DMS53 treated with DMSO at 0.1 percent for 48 hours (cell line): ENCODE measurements at regions not wholly inside any gene's neighbourhood (a gene's known extent, or its start where the extent isn't known, plus 50 kb on each side); places are given as distances from the start of the nearest gene placed in this dataset.

ENCODE experiments used
- DNase-seq: peaks from one replicate; lab custom pipeline; 2025; ENCODE audit not compliant: unreplicated experiment; lab: John Stamatoyannopoulos, UW

GRCh38 chr21:43364261-43364510, 62.7 kb downstream of the SIK1 start:
- no peak for DNase-seq

DNA sequence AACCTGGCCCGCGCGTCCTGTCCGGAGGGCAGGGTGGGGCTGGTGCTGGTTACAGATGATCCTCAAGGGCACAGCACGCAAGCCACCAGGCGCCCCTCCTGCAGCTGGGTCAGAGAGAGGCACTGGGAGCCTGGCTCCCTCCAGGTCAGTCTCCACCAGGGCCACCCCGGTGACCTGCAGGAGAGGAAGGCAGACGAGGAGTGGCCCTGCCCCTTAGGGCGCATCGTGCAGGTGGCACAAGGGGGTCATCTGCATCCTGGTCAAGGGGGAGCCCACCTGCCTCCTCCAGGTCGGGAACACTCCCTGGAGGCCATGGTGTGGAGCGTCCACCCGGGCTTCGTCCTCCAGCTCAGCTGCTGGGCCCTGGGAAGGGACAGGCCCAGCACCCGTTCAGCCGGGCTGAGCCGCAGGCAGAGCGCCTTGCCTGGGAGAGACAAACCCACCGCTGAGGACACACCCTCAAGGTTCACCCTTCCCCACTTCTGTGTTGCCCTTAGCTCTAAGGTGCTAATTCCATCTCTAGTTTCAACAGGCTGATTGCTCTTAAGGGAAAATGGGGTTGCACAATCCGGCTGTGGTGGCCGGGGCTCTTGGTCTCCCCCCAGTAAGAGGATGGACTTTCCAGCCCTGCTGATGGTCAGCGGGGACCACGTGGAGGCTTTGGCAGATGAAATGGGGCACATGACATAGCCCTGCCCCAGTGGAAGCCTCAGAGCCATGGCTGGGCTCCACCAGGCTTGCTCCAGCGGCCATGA, 63.2 kb downstream of the SIK1 start:
- DNase-seq, result no peak

GRCh38 chr21:43362915-43363314, 64.0 kb downstream of the SIK1 start:
- no peak for DNase-seq

- DNase-seq, result no peak
Measured at GRCh38 chr21:43362321-43362791, 64.6 kb downstream of the SIK1 start.

GRCh38 chr21:43361493-43362296, 65.2 kb downstream of the SIK1 start:
- no peak for DNase-seq

- DNase-seq, result no peak
Measured at GRCh38 chr21:43361127-43361492, 65.8 kb downstream of the SIK1 start.

DNA sequence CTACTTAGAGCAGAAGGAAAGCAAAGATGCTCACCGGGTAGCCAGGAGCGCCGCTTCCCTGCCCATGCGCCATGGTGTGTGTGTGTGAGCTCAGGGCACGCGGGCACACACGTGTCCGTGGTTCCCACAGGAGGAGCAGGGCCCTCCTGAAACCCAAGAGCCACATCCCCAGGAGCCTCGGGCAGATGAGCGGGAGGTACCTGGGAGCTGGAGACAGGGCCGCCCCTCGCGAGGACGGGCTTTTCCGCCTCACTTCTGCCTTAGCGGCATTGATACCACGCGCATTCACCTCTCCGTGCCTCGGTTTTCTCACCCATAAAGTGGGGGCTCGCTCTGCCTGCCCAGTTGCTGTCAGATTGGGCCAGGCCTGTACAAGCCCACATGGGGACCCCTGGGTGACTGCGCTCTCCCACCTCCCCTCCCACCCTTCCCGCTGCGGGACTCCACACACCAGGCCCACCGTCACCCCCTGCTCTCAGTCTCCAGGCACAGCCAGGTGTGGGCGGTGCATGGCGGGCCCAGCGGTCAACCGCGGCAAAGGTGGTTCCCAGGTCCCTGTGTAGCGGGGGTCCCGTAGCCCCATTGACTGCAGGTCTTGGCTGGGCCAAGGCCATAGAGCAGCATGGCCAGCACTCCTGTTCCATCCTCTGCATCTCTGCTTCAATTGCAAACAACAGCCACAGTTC, 66.3 kb downstream of the SIK1 start:
- DNase-seq, result no peak

- DNase-seq, result no peak
Measured at GRCh38 chr21:43358940-43359822, 67.8 kb downstream of the SIK1 start.

GRCh38 chr21:43357715-43358430, 69.1 kb downstream of the SIK1 start:
- no peak for DNase-seq

- DNase-seq, result no peak
Measured at GRCh38 chr21:43355925-43356289, 71.0 kb downstream of the SIK1 start.

DNA sequence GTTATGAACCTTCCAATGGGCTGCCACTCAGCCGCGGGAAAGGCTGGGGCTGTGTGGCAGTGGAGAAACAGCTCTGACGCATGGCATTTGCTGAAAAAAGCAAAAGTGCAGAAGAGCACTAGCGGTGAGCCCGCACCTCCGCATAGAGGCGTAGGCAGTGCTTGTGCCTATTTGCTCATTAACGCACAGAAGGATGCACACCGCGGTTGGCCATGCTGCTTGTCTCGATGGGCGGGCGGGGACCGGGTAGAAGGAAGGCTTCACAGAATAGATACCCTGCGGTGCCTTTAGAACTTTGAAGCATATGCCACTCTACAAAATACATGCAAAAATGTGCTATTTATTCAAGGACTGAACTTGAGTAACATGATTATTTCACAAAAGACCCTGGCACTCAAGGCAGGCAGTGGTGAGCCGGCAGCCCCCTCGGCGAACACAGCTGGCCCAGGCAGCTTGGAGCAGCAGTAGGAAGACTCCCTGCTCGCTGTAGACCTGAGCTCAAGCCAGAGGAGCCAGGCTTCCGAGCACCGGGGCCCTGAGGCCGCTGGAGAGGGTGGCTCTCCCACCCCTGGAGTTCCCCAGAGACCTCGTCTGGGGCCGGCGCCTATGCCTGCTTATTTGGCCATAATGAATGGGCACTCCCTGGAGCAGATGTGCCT, 71.5 kb downstream of the SIK1 start:
- no peak for DNase-seq

DNA sequence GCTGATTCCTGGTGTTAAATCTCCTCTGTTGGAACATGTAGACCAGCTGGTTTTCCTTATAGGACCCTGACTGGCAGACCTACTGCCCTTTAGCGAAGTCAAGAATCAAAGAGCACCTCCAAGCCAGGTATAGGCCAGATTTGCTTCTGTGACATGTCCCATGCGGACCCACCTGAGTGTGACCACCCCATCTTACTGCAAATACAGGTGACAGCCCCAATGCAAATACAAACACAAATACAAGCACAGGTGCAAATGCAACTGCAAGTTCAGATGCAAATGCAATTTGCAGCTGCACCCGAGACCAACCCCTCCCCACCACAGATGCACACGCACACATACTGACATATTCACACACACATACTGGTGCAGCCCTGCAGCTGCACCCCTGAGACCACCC, 72.3 kb downstream of the SIK1 start:
- DNase-seq, result no peak

GRCh38 chr21:43354026-43354420, 72.9 kb downstream of the SIK1 start:
- no peak for DNase-seq

DNA sequence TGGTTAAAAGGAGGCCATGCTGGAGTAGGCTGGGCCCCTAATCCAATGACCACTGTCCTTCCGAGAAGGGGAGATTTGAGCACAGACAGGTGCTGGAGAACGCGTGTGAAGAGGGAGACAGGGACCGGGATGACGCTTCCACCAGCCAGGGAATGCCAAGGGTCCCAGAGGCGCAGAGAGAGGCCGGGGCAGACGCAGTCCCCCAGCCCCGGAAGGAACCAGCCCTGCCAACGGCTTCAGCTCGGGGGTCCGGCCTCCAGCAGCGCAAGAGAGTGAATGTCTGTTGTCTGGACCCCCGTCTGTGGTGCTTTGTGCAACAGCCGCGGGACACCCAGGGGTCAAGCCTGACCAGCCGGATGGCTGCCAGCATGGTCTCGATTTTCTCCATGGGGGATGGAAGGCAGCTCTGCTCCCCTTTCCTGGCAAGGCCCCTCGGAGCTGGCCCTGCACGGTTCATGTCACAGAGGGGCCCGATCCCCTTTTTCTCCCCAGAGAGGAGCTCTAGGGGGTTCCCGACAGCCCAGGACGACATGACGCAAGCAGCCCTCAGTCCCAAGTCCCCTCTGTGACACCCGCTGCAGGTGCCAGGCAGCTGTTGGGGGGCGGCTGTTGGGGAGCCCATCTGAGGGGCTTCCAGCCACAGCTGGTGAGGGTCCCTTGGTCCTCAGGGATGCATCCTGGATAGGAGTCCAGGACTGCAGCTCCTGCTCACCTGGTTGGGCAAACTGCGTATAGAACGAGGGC, 73.5 kb downstream of the SIK1 start:
- DNase-seq, result no peak

DNA sequence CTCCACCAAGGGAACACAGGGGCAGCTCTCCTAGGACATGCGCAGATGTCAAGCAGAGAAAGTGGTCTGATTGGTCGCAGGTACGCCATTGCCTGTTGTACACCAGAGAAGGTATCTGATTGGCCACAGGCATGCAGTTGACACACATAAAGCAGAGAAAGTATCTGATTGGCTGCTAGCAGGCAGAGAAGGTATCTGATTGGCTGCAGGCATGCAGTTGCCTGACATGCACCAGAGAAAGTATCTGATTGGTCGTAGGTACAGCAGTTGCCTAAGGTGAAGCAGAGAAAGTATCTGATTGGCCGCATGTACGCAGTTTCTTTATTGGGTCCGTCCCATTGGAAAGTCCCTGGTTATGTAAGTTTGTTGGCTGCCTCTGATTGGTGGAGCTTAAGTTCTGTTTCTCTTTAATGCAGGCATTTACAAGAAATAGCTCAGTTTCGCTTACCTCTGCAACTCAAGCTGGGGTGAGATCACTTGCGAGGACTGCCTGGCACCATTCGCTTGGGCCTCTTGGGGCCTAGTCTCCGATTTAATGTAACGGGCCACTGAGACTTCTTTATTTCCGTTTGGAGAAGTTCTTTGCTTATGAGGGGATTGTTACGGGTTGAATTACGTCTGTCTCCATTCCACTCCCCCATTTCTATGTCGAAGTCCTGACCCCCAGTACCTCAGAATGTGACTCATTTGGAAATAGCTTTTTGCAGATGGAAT, 74.2 kb downstream of the SIK1 start:
- DNase-seq, result no peak

DNA sequence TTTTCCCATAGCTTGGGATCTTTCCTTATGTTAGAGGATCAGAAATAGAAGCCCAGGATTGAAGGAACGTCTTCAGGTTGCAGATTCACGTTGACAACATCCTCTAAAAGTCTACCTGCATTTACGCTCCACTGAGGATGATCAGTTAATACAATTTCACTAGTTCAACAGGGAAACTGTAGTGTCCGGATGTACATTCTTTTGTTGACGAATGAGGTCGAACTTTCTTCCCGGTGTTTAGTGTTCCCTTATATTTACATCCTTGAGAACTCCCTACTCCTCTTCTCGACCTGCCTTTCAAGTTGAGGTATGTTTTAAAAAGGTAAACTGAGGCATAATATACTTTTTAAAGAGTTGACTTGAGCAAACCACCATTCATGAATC, 74.8 kb downstream of the SIK1 start:
- no peak for DNase-seq

DNA sequence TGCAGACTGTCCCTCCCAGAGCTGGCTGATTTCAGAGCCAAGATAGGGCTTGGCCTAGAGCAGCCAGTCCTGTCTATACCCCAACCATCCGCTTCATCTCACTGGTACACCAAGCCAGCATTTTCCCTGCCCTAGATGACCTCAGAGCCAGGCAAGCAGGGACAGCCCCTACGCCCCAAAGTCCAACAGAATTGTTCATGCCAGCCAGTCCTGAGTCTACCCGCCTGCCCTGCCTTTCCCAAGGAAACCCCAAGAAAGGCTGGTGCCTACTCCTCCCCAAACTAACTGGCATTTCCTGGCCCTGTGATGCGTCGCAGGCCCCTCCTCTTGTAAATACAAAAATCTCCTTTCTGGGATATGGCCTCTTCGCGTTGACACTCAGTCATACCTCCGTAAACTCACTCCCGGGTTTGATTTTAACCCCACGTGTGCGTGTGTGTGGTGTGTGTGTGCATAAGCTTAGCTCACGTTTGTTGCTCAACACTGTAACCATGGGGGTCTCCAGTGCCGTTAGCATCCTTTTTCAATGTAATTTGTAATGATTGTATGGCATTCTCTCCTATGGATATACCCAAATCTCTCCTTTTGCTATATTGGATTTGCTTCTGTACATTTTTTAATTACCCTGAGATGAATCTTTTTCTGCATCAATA, 75.3 kb downstream of the SIK1 start:
- no peak for DNase-seq

- no peak for DNase-seq
Measured at GRCh38 chr21:43349644-43350043, 77.3 kb downstream of the SIK1 start.
